ENCODE measurements at regions not wholly inside any gene's neighbourhood (a gene's known extent, or its start where the extent isn't known, plus 50 kb on each side); places are given as distances from the start of the nearest gene placed in this dataset.
"Not testable (repeated sequence)": the region's sequence is repeated elsewhere in the genome, so short reads cannot be mapped to it uniquely, and the experiment has no call there.

DNA sequence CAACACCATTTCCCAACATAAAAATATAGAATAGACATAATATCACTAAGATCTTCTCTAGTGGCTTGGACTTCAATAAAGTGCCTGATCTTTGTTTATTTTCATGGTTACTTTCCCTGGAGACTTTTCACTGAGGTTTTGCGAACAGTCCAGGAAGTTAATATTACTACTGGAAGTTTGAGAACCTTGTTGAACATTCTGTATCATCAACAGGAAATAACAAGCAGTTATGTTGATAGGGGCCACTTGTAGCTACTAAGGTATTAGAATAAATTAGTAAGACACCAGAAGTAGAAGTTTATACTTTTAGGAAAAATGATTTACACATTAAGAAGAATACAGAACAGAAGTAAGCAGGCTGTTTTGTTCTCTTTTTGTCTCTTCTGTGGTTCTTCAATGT lies 180.2 kb downstream of the TFAP2B start:
- DNase-seq (ENCODE audit: low read depth) = no peak

- DNase-seq (ENCODE audit: low read depth) = no peak
These were observed 182.7 kb downstream of the TFAP2B start for GRCh38 chr6:51001399-51001798.

DNA sequence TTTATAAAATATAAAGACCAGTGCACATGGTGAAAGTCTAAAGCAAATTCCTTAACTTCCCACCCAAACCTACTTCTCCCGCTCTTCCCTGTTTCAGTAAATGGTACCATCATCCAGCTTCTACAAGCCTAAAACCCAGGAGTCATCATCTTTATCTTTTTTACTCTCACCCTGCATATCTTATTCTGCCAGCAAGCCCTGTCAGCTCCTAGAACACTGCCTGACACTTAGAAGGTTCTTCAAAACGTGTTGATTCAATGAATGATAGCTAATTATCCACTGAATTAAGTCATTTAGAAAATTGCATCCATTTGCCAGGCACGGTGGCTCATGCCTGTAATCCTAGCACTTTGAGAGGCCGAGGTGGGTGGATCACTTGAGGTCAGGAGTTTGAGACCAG lies 185.7 kb downstream of the TFAP2B start:
- no peak for DNase-seq (ENCODE audit: low read depth)

GRCh38 chr6:51005779-51006178 lies 187.1 kb downstream of the TFAP2B start:
- no peak for DNase-seq (ENCODE audit: low read depth)

- no peak for DNase-seq (ENCODE audit: low read depth)
These were observed 188.6 kb downstream of the TFAP2B start for GRCh38 chr6:51007237-51007636.

GRCh38 chr6:51008693-51009092 lies 190.0 kb downstream of the TFAP2B start:
- DNase-seq (ENCODE audit: low read depth) = not testable (repeated sequence)

- DNase-seq (ENCODE audit: low read depth) = no peak
These were observed 194.7 kb downstream of the TFAP2B start for GRCh38 chr6:51013376-51013775.

GRCh38 chr6:51015394-51015793 lies 196.7 kb downstream of the TFAP2B start:
- no peak for DNase-seq (ENCODE audit: low read depth)

DNA sequence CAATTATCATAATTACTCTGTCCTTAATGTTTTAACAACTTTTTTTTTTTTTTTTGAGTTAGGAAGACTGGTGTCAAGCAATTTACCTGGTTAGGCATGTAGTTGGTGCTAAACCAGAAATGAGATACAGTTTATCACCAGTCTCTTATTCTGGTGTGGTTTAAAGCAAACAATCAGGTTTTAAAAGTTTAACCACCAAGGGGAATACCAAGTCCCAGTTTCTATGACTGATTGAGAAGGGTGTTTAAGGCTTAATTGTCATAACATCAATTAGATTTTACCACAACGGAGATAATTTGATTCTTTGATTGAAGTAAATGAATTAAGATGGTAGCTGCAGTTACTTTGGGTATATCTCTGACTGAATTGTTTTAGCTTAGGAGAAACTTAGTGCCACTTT lies 197.8 kb downstream of the TFAP2B start:
- DNase-seq (ENCODE audit: low read depth) = no peak

GRCh38 chr6:51019806-51020205 lies 201.1 kb downstream of the TFAP2B start:
- no peak for DNase-seq (ENCODE audit: low read depth)

DNA sequence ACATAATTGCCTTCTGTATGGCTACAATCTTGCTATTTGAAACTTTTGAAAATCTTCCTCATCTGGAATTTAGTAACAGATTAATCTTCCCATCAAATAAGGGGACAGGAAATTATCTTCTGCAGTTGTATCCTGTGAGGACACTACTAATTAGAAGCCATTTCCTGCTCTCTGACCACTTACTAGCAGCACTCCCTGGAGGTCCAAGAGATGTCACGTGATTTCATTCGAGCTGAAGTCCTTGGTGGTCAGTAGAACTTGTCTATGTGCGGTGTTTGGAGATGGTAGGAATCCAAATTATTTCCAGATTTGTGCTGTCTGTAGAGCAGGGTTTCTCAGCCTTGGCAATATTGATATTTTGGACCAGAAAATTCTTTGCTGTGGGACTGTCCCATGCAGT lies 202.5 kb downstream of the TFAP2B start:
- DNase-seq (ENCODE audit: low read depth) = no peak

DNA sequence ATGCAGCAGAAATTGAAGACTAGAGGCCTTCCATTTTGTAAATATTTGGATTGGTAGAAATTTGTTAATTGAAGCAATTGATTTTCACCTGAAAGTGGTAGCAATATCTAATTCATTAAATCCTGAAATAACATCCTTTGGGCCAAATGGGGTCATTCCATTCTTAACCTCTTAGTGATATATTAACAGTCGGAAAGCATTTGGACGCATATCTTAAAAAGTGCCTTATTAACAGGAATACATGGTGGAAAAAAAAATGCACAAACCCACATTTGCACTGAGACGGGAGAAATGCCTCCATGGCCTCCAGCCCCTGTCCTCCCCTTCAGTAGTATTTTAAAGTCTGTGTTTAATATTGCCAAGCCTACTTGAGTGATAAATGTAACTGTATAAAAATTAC lies 205.5 kb downstream of the TFAP2B start:
- DNase-seq (ENCODE audit: low read depth) = no peak

- peak; percentile 25 for DNase-seq (ENCODE audit: low read depth)
These were observed 206.6 kb downstream of the TFAP2B start for GRCh38 chr6:51025082-51025777.

GRCh38 chr6:51027283-51028065 lies 208.8 kb downstream of the TFAP2B start:
- no peak for DNase-seq (ENCODE audit: low read depth)

GRCh38 chr6:51028276-51028675 lies 209.6 kb downstream of the TFAP2B start:
- DNase-seq (ENCODE audit: low read depth) = no peak

DNA sequence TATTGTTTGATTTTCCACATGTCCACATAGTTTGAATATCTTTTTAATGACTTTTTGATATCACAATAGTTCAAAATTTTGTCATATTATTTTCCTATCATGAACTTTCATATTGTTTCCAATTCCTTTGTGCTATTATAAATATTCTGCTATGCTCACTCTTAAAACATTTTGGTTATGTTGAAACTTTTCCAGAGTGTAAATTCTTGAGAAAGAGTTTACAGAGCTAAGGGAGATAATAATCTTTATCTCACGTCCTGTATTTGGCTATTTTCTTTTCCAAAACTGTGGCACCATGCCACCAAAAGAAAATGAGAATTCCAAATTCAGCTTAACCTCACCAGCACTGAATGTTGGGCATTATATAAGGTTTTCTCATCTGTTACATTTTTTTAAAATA lies 210.9 kb downstream of the TFAP2B start:
- DNase-seq (ENCODE audit: low read depth) = no peak

DNA sequence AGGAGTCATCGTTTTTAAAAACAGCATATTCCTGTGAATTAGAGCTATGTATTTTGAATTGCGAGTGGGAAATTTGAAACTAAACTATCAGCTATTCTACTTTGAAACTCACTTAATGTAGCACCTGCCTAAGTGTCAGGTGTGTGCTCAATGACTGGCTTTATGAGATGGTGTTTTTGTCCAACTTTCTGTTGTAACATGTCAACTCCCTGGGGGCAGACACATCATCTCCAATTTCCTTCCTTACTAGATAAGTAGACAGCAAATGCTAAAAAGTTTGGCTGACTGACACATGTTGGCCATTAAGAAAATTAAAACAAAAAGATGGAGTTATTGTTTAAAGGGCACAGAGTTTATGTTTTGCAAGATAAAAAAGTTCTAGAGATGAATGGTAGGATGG lies 226.9 kb downstream of the TFAP2B start:
- DNase-seq (ENCODE audit: low read depth) = no peak

DNA sequence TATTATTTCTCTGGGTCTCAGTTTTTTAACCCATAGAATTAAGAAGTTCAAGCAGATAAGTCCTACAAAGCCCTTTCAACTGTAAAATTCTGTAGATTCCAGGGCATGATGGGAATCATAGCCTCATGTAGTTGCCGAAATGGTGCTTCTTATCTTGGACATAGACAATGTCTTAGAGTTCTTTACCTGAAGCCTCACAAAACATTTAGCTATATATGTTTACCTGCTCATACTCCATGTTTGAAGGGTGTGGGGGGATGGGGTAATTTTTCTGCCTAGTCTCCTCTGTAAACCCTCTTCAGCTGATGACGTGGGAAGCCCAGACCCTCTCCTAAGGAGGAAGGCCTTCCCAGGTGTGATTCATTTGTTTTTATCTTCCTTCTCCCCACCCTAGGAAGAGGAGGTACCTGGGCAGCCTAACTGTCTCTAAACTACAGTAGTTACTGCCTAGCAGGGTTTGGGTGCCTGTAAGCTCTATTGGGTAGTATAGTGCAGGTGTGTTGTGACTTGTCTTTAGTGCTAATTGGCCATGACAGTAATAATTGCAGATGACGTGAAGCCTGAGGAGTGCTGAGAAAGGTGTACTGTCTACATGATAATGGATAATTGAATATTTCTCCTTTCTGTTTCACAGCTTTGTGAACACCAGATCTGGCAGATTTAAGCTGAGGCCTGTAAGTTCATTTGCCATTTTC lies 230.8 kb downstream of the TFAP2B start:
- DNase-seq (ENCODE audit: low read depth) = no peak

DNA sequence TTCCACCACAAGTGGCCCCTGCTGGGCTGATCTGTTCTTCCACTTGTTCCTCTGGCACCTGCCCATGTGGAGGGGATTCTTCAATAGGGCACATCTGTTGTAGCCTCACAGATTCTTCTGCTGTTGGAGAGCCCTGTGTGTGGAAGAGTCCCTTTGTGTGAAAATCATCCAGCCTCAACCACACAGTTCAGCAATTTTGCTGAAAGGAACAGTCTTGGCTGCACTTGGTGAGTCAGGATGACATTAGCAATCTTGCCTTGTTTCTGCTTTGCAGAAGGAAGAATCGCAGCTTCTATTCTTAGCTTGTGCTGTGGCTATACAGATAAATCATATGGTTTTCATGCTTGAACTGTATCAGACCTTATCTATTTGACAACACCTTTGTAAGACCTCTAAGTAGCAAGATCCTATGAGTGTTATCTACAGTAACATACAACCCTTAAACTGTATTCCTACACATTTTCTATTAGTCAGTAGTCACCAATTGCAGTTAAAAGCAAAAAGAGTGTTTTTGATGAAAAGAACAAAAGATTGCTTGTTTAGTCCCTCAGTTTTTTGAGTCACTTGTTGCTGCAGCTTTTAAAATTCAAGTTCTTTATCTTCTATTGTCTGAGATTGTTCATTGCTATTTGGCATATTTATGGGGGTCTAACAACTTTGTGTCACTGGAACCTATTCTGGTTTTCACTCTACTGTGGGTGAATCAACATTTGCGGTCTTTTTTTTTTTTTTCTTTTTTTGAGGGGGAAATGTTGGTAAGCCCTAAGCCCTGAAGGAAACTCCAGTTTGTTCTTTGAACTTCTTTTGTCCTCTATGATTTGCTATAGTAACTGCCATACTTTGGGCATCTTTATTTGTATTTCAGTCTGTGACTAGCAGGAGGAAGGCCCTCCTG lies 231.6 kb downstream of the TFAP2B start:
- DNase-seq (ENCODE audit: low read depth) = no peak

GRCh38 chr6:51052716-51053115 lies 234.0 kb downstream of the TFAP2B start:
- DNase-seq (ENCODE audit: low read depth) = not testable (repeated sequence)

GRCh38 chr6:51055316-51055715 lies 236.6 kb downstream of the TFAP2B start:
- not testable (repeated sequence) for DNase-seq (ENCODE audit: low read depth)

DNA sequence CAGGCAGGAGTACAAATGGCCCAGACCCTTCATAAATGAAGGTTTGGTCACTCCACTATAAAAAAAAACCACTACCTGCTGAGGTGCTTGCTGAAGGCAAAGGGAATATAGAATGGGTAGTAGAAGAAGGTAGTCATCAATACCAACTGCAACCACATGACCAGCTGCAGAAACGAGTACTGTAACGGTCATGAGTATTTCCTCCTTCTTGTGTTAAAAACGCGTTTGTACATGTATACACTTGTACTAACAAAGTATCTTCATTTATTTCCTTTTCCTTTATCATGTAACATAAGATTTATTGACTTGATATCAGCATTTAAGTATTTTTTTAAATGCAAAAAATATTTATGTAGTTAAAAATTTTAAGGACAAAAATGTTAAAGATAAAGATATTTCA lies 238.6 kb downstream of the TFAP2B start:
- DNase-seq (ENCODE audit: low read depth) = no peak
